K562 (cell line): ENCODE measurements at regions not wholly inside any gene's neighbourhood (a gene's known extent, or its start where the extent isn't known, plus 50 kb on each side); places are given as distances from the start of the nearest gene placed in this dataset.
A peak's percentile ranks its signal among the peaks of the same experiment; 100 is the strongest.

ENCODE experiments used
- ATAC-seq: fragments of 200-7000 bp; cut with Tn5 transposase; 3 replicates; pipeline ENCODE4 v1.9.1; 2020; ENCODE audit warnings: moderate library complexity
- BruUV-seq: library from RNA; stranded (reverse); fragments of 400-500 nt; replicated peaks from 2 replicates; lab custom pipeline; 2021; lab: Mats Ljungman, UMichigan
- CTCF ChIA-PET: fragments of 300-600 bp; formaldehyde crosslinking; extraction: SDS; loops from one replicate; lab custom pipeline; 2021; ENCODE audit warnings: low intra/inter-chr PET ratio; lab: Yijun Ruan, JAX
- POLR2A ChIA-PET: fragments of 300-600, 350-650 bp; sonication (Branson Sonifier 250); formaldehyde crosslinking; extraction: SDS; loops from one replicate; lab custom pipeline; 2021; ENCODE audit warnings: antibody characterized with exemption, inconsistent platforms; lab: Yijun Ruan, JAX
- DNase-seq, 4 experiments: peaks; one replicate each; pipeline versions ENCODE4 v3.0.0 to v3.0.0-alpha.2; 2011 to 2018; ENCODE audit warnings: low spot score in 3 of 4, mixed read lengths in 3 of 4; ENCODE audit errors: extremely low read depth in 1 of 4
- FAIRE-seq: peaks from 2 replicates; lab custom pipeline; 2011; peaks lifted over from hg19 to GRCh38; lab: Jason Lieb, UNC
- H2AFZ ChIP-seq: 2 replicates; pipeline ENCODE4 v1.6.0; 2011; ENCODE audit warnings: low read depth, low read length, control low read depth, inconsistent platforms
- H3K27ac ChIP-seq: fragments of 200-600 bp; 3 replicates; pipeline ENCODE4 v1.8.0; 2011; ENCODE audit warnings: low read depth, mild to moderate bottlenecking, control low read depth, inconsistent platforms, low read length, moderate library complexity, mixed read lengths; ENCODE audit errors: extremely low read depth
- H3K27me3 ChIP-seq, 2 experiments: fragments of 300-600 bp in 1 of 2; 2 replicates in 1 of 2; 3 replicates in 1 of 2; pipeline versions ENCODE4 v1.6.0 to v1.8.0; 2011; ENCODE audit warnings: inconsistent platforms in 2 of 2, low read length in 2 of 2, mild to moderate bottlenecking in 1 of 2, mixed read lengths in 1 of 2, moderate library complexity in 1 of 2; ENCODE audit not compliant: control insufficient read depth in 2 of 2, insufficient read depth in 2 of 2
- H3K36me3 ChIP-seq: fragments of 300-600 bp; 3 replicates; pipeline ENCODE4 v1.8.0; 2011; ENCODE audit warnings: mild to moderate bottlenecking, low read length, inconsistent platforms; ENCODE audit not compliant: control insufficient read depth, insufficient read depth
- H3K4me1 ChIP-seq, 2 experiments: fragments of 200-600 bp in 1 of 2; replicated peaks in 1 of 2; 2 replicates in 1 of 2; 3 replicates in 1 of 2; pipeline versions ENCODE4 v1.5.1 to v1.8.0; 2011; ENCODE audit warnings: inconsistent platforms in 2 of 2, low read length in 2 of 2, mild to moderate bottlenecking in 1 of 2, mixed read lengths in 1 of 2, moderate library complexity in 1 of 2; ENCODE audit not compliant: control insufficient read depth in 2 of 2, insufficient read depth in 2 of 2
- H3K4me2 ChIP-seq: 2 replicates; pipeline ENCODE4 v1.6.1; 2011; ENCODE audit warnings: low read length, control low read depth, inconsistent platforms, mixed read lengths; ENCODE audit not compliant: insufficient read depth
- H3K4me3 ChIP-seq: fragments of 200-600 bp; sonication (generic), shearing (Covaris generic); 2 replicates; pipeline ENCODE4 v1.5.1; 2016; ENCODE audit warnings: control low read depth, inconsistent platforms
- H3K79me2 ChIP-seq: fragments of 200-600 bp; 3 replicates; pipeline ENCODE4 v1.8.0; 2011; ENCODE audit warnings: low read length, inconsistent platforms; ENCODE audit not compliant: control insufficient read depth, insufficient read depth
- H3K9ac ChIP-seq, 2 experiments: 2 replicates each; pipeline versions ENCODE4 v1.6.0 to v1.6.1; 2011; ENCODE audit warnings: low read depth in 2 of 2, low read length in 2 of 2, control low read depth in 1 of 2, inconsistent platforms in 1 of 2, mild to moderate bottlenecking in 1 of 2, mixed read lengths in 1 of 2; ENCODE audit not compliant: insufficient read depth in 1 of 2
- H3K9me1 ChIP-seq: one replicate; pipeline ENCODE4 v1.6.0; 2011; ENCODE audit warnings: inconsistent platforms, mild to moderate bottlenecking, low read length, moderate library complexity; ENCODE audit not compliant: control insufficient read depth, insufficient read depth
- H3K9me3 ChIP-seq: replicated peaks from 2 replicates; pipeline ENCODE4 v1.5.1; 2011; ENCODE audit warnings: low read depth, low read length, inconsistent platforms; ENCODE audit not compliant: control insufficient read depth, insufficient read depth
- H4K20me1 ChIP-seq: replicated peaks from 2 replicates; pipeline ENCODE4 v1.6.1; 2011; ENCODE audit warnings: low read length, inconsistent platforms, mixed read lengths; ENCODE audit not compliant: control insufficient read depth, insufficient read depth
- ARID3A ChIP-seq: IDR thresholded peaks from 2 replicates; pipeline ENCODE4 v1.6.1; 2012; ENCODE audit warnings: low read depth, low read length, improper control_type of control experiment, borderline replicate concordance
- CBFA2T3 ChIP-seq: fragments of 450-650 bp; IDR thresholded peaks from 2 replicates; pipeline ENCODE4 v1.6.1; 2017
- CTCF ChIP-seq, 3 experiments: IDR thresholded peaks in 2 of 3; conservative IDR thresholded peaks in 1 of 3; 2 replicates each; pipeline ENCODE4 v1.5.1; 2011 to 2012; ENCODE audit warnings: low read length in 3 of 3, mild to moderate bottlenecking in 3 of 3, control low read depth in 2 of 3, improper control_type of control experiment in 1 of 3, inconsistent platforms in 1 of 3, low read depth in 1 of 3, mixed read lengths in 1 of 3, moderate library complexity in 1 of 3; ENCODE audit not compliant: insufficient read depth in 2 of 3
- ESRRA ChIP-seq: fragments of 450-650 bp; IDR thresholded peaks from 2 replicates; pipeline ENCODE4 v1.6.1; 2014; ENCODE audit warnings: low read depth, mild to moderate bottlenecking, moderate library complexity, borderline replicate concordance
- HSF4 ChIP-seq: fragments of 250-450 bp; sonication (Bioruptor Pico); IDR thresholded peaks from 2 replicates; pipeline ENCODE4 v2.1.2; 2022; ENCODE audit warnings: mild to moderate bottlenecking, moderate library complexity, borderline replicate concordance
- KLF16 ChIP-seq: IDR thresholded peaks from 2 replicates; pipeline ENCODE4 v1.6.1; 2016; ENCODE audit warnings: antibody characterized with exemption
- RAD21 ChIP-seq, 2 experiments: fragments of 250-450 bp in 1 of 2; fragments of 450-650 bp in 1 of 2; sonication (Bioruptor Pico) in 1 of 2; formaldehyde crosslinking in 1 of 2; IDR thresholded peaks in 1 of 2; conservative IDR thresholded peaks in 1 of 2; 2 replicates each; pipeline versions ENCODE4 v1.4.0 to v1.8.0; 2020 to 2022; ENCODE audit warnings: mild to moderate bottlenecking in 2 of 2, moderate library complexity in 1 of 2
- RBFOX2 ChIP-seq: fragments of 200-400 bp; formaldehyde crosslinking; IDR thresholded peaks from 2 replicates; pipeline ENCODE4 v1.6.1; 2017; ENCODE audit warnings: low read depth, mild to moderate bottlenecking, low read length, moderate library complexity
- RCOR1 ChIP-seq, 2 experiments: IDR thresholded peaks; 2 replicates each; pipeline ENCODE4 v1.6.1; 2012; ENCODE audit warnings: low read depth in 2 of 2, low read length in 2 of 2, borderline replicate concordance in 1 of 2, improper control_type of control experiment in 1 of 2
- U2AF1 ChIP-seq: fragments of 200-400 bp; formaldehyde crosslinking; optimal IDR thresholded peaks from 2 replicates; pipeline ENCODE3; 2017; ENCODE audit warnings: mild to moderate bottlenecking, low read depth, low read length, moderate library complexity
- ZNF316 ChIP-seq: fragments of 450-650 bp; IDR thresholded peaks from 2 replicates; pipeline ENCODE4 v1.6.1; 2016
- ZSCAN29 ChIP-seq: fragments of 450-650 bp; IDR thresholded peaks from 2 replicates; pipeline ENCODE4 v1.6.1; 2017
- WGBS: fragments of 100-300 bp; shearing (Covaris generic); methylation state at CpG from one replicate; pipeline ENCODE4 v1.1.6; 2016; ENCODE audit warnings: low coverage, mixed read lengths; ENCODE audit not compliant: insufficient coverage; ENCODE audit errors: missing lambda C conversion rate; 5-methylcytosine and 5-hydroxymethylcytosine counted together
- in situ Hi-C: fragments of 300-500 bp; cut with MboI; formaldehyde crosslinking; loops from 4 replicates; pipeline ENCODE4 v1.15.0; 2018; ENCODE audit warnings: inconsistent platforms, mixed read lengths
- intact Hi-C: fragments of 100-400 bp; cut with micrococcal nuclease; formaldehyde crosslinking; loops from 2 replicates; pipeline ENCODE4 v1.14.2; 2022
- TF ChIP-seq, protein P1 (sequence below): fragments of 250-450 bp; sonication (Bioruptor Pico); IDR thresholded peaks from 2 replicates; pipeline ENCODE4 v1.8.0; 2021; ENCODE audit warnings: moderate library complexity, mild to moderate bottlenecking, inconsistent platforms
- TF ChIP-seq, protein P2 (sequence below): fragments of 450-650 bp; IDR thresholded peaks from 2 replicates; pipeline ENCODE4 v1.6.1; 2016; ENCODE audit warnings: mild to moderate bottlenecking

GRCh38 chr7:119931230-119931824, 341.6 kb upstream of the KCND2 start (continued):
- TF ChIP-seq HSF4, result no peak
- peak; percentile 35; the same call in 1 of the 2 replicates for TF ChIP-seq CBFA2T3
- no peak for TF ChIP-seq RBFOX2
- TF ChIP-seq RCOR1 (IDR thresholded peaks at IDR 0.05; ENCODE audit: borderline replicate concordance in 1 of 2, low read depth in 2 of 2, low read length in 2 of 2), result peak in 1 of 2 experiments; percentile 33; a peak in 1 of 4 replicates
- TF ChIP-seq, protein P1, sequence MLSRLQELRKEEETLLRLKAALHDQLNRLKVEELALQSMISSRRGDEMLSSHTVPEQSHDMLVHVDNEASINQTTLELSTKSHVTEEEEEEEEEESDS (CRISPR knock-in tag), result no peak
- peak; percentile 70; the same call in 1 of the 2 replicates for TF ChIP-seq ZNF316
- TF ChIP-seq, all 486 proteins: peak for 12

GRCh38 chr7:119935418-119936025, 337.5 kb upstream of the KCND2 start:
- H4K20me1 ChIP-seq, result no peaks in the 10 kb centered on the region
- FAIRE-seq (peak; percentile 42), DNase-seq (peak in 1 of 4 experiments; percentile 64), ATAC-seq (peak; percentile 76)
- intact Hi-C loops, result loop anchor here (1.0 to 10.0 kb wide), 3 partner anchors 119 to 339 kb away; partner anchors contain the start of gene KCND2
- H3K4me1 ChIP-seq, result peaks cover 0 to 3% of the 10 kb centered on the region in 2 experiments; a peak in 1 of 5 replicates
- no peak overlapping the region for H2AFZ ChIP-seq
- H3K9ac ChIP-seq, result no peak overlapping the region
- WGBS, result 7% methylated on average over 4 of the region's 4 CpGs
- no peaks in the 10 kb centered on the region for H3K27me3 ChIP-seq
- H3K27ac ChIP-seq, result no peak overlapping the region
- no peak overlapping the region for H3K4me3 ChIP-seq
- no peaks in the 10 kb centered on the region for H3K9me3 ChIP-seq
- CTCF ChIA-PET, result no interaction called here
- H3K79me2 ChIP-seq, result no peaks in the 10 kb centered on the region
- in situ Hi-C loops, result no loop called here
- no peaks in the 10 kb centered on the region for H3K9me1 ChIP-seq
- no peak overlapping the region for H3K4me2 ChIP-seq
- no TSS peak for BruUV-seq
- H3K36me3 ChIP-seq, result no peaks in the 10 kb centered on the region
- POLR2A ChIA-PET, result interaction anchor here (0.8 kb wide), 1 partner anchor 28 kb away, joined by 3 read pairs; no protein-coding TSS in a partner anchor
- TF ChIP-seq ZSCAN29 (no peak), RAD21 (CRISPR knock-in tag; conservative IDR thresholded peaks at IDR 0.05 in 1 of 2, IDR thresholded peaks at IDR 0.05 in 1 of 2) (peak; percentile 38 to 68), ESRRA (no peak), U2AF1 (no peak), KLF16 (0 out of 2 replicates have a peak, but pooled peaks have one; percentile 5), CTCF (IDR thresholded peaks at IDR 0.05 in 2 of 3, conservative IDR thresholded peaks at IDR 0.05 in 1 of 3; ENCODE audit: insufficient read depth in 2 of 3, low read depth in 1 of 3, low read length in 3 of 3) (peak in 2 of 3 experiments; percentile 35 to 55; a peak in 3 of 6 replicates), ARID3A (0 out of 2 replicates have a peak, but pooled peaks have one; percentile 52)
- TF ChIP-seq, protein P2, sequence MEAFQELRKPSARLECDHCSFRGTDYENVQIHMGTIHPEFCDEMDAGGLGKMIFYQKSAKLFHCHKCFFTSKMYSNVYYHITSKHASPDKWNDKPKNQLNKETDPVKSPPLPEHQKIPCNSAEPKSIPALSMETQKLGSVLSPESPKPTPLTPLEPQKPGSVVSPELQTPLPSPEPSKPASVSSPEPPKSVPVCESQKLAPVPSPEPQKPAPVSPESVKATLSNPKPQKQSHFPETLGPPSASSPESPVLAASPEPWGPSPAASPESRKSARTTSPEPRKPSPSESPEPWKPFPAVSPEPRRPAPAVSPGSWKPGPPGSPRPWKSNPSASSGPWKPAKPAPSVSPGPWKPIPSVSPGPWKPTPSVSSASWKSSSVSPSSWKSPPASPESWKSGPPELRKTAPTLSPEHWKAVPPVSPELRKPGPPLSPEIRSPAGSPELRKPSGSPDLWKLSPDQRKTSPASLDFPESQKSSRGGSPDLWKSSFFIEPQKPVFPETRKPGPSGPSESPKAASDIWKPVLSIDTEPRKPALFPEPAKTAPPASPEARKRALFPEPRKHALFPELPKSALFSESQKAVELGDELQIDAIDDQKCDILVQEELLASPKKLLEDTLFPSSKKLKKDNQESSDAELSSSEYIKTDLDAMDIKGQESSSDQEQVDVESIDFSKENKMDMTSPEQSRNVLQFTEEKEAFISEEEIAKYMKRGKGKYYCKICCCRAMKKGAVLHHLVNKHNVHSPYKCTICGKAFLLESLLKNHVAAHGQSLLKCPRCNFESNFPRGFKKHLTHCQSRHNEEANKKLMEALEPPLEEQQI, result peak; percentile 20; the same call in 1 of the 2 replicates
